Vagina (tissue), 2 donors: ENCODE measurements at regions not wholly inside any gene's neighbourhood (a gene's known extent, or its start where the extent isn't known, plus 50 kb on each side); places are given as distances from the start of the nearest gene placed in this dataset.

Experiments
- DNase-seq, 2 donors: peaks; one replicate each; pipeline ENCODE4 v3.0.0-alpha.2; 2017; ENCODE audit errors: extremely low spot score in 2 of 2
- H3K27ac ChIP-seq: fragments of 200-600 bp; sonication (generic); one replicate; pipeline ENCODE4 v1.5.1; 2019
- H3K27me3 ChIP-seq: fragments of 200-600 bp; sonication (generic); one replicate; pipeline ENCODE4 v1.5.1; 2019
- H3K36me3 ChIP-seq, 2 donors: fragments of 200-600 bp; sonication (generic); one replicate each; pipeline ENCODE4 v1.5.1; 2017 to 2019
- H3K4me1 ChIP-seq: fragments of 200-600 bp; sonication (generic); one replicate; pipeline ENCODE4 v1.5.1; 2019
- H3K4me3 ChIP-seq, 2 donors: fragments of 200-600 bp; sonication (generic); 1 replicate in 1 of 2; 2 replicates in 1 of 2; pipeline ENCODE4 v1.5.1; 2016 to 2019
- H3K9me3 ChIP-seq: fragments of 200-600 bp; sonication (generic); one replicate; pipeline ENCODE4 v1.5.1; 2019
- POLR2A ChIP-seq, 2 donors: fragments of 450-650 bp; IDR thresholded peaks; one replicate each; pipeline ENCODE4 v1.6.1; 2017; ENCODE audit warnings: antibody characterized with exemption in 2 of 2, mild to moderate bottlenecking in 2 of 2, moderate library complexity in 2 of 2
- POLR2AphosphoS5 ChIP-seq, 2 donors: sonication (generic); formaldehyde crosslinking; IDR thresholded peaks; one replicate each; pipeline ENCODE4 v1.9.0; 2017; ENCODE audit warnings: antibody characterized with exemption in 2 of 2, mild to moderate bottlenecking in 2 of 2, low read depth in 1 of 2; ENCODE audit not compliant: insufficient read depth in 1 of 2
- intact Hi-C: fragments of 100-400 bp; cut with DNase I; formaldehyde crosslinking; loops from one replicate; pipeline ENCODE4 v1.15.1; 2023
- TF ChIP-seq, protein P1 (sequence below), 3 experiments: fragments of 450-650 bp in 2 of 3; fragments of 200-600 bp in 1 of 3; sonication (generic) in 1 of 3; IDR thresholded peaks; one replicate each; pipeline ENCODE4 v1.5.1; 2017 to 2019; ENCODE audit warnings: antibody characterized with exemption in 3 of 3, mild to moderate bottlenecking in 2 of 3, moderate library complexity in 2 of 3

DNA sequence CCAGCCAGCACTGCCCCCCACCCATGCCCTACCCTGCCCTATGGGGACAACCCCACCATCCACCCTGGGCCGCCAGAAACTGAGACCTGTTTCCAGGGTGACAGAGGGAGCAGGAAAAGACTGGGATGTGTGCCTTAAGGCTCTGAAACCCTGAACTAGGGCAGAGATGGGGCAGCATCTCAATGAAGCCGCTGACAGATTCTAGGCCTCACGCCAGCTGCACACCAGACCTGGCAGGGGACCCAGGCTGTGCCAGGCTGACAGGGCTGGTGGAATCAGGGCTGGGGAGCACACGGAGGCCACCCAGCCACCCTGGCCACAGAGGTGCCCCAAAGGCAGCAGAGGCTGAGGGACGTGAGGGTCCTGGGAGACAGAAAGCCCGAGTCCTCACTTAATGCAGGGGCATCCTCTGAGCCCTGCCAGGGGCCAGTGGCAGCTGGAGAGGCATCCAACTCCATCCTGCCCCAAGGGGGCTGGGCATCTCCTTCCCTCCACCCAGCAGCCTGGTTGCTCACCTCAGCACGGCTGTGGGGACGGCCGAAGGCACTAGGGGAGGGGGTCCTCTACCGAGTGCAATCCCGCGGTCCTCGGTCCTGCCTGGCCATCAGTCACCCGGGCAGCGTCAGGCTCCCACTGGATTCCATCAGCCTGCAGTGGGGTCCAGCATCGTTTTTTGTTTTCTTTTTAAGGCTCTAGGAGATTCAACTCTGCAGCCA is 169.2 kb downstream of the ZFP36L2 start:
- Histone ChIP-seq H3K9me3 (no peaks in the 10 kb centered on the region), H3K4me3 (no peak overlapping the region), H3K36me3 (no peaks in the 10 kb centered on the region), H3K27me3 (no peaks in the 10 kb centered on the region), H3K4me1 (peaks cover 18% of the 10 kb centered on the region), H3K27ac (no peak overlapping the region)
- DNase-seq, result no peak
- intact Hi-C loops, result no loop called here
- TF ChIP-seq POLR2A (IDR thresholded peaks at IDR 0.05), result no peak
- TF ChIP-seq POLR2AphosphoS5 (IDR thresholded peaks at IDR 0.05; ENCODE audit: insufficient read depth in 1 of 2, low read depth in 1 of 2), result no peak
- TF ChIP-seq, protein P1, sequence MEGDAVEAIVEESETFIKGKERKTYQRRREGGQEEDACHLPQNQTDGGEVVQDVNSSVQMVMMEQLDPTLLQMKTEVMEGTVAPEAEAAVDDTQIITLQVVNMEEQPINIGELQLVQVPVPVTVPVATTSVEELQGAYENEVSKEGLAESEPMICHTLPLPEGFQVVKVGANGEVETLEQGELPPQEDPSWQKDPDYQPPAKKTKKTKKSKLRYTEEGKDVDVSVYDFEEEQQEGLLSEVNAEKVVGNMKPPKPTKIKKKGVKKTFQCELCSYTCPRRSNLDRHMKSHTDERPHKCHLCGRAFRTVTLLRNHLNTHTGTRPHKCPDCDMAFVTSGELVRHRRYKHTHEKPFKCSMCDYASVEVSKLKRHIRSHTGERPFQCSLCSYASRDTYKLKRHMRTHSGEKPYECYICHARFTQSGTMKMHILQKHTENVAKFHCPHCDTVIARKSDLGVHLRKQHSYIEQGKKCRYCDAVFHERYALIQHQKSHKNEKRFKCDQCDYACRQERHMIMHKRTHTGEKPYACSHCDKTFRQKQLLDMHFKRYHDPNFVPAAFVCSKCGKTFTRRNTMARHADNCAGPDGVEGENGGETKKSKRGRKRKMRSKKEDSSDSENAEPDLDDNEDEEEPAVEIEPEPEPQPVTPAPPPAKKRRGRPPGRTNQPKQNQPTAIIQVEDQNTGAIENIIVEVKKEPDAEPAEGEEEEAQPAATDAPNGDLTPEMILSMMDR (IDR thresholded peaks at IDR 0.05), result no peak

DNA sequence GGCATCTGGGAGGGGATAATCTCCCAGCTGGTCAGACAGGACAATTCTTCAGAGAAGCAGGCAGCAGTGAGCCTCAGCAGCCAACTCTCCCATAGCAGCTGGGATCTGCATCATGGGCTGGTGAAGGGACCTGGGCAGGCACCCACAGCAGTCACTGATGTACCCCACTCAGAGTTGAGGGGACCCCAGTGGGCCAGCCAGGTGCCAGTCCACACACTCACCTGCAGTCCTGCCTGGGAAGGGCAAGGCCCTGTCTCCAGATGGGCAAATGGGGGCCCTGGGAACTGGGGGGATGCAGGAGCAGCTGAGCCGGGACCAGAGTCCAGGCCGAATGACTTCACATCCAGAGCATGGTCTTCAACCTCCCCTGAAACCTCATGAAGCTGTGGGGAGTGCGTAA is 170.4 kb downstream of the ZFP36L2 start:
- no peak overlapping the region for H3K4me3 ChIP-seq
- H3K4me1 ChIP-seq, result peaks cover 21% of the 10 kb centered on the region
- no peaks in the 10 kb centered on the region for H3K27me3 ChIP-seq
- no peak for TF ChIP-seq POLR2A (IDR thresholded peaks at IDR 0.05)
- TF ChIP-seq, protein P1 (IDR thresholded peaks at IDR 0.05), result no peak
- TF ChIP-seq POLR2AphosphoS5 (IDR thresholded peaks at IDR 0.05; ENCODE audit: insufficient read depth in 1 of 2, low read depth in 1 of 2), result no peak
- H3K36me3 ChIP-seq, result no peaks in the 10 kb centered on the region
- DNase-seq, result no peak
- H3K9me3 ChIP-seq, result no peaks in the 10 kb centered on the region
- H3K27ac ChIP-seq, result no peak overlapping the region
- intact Hi-C loops, result no loop called here

DNA sequence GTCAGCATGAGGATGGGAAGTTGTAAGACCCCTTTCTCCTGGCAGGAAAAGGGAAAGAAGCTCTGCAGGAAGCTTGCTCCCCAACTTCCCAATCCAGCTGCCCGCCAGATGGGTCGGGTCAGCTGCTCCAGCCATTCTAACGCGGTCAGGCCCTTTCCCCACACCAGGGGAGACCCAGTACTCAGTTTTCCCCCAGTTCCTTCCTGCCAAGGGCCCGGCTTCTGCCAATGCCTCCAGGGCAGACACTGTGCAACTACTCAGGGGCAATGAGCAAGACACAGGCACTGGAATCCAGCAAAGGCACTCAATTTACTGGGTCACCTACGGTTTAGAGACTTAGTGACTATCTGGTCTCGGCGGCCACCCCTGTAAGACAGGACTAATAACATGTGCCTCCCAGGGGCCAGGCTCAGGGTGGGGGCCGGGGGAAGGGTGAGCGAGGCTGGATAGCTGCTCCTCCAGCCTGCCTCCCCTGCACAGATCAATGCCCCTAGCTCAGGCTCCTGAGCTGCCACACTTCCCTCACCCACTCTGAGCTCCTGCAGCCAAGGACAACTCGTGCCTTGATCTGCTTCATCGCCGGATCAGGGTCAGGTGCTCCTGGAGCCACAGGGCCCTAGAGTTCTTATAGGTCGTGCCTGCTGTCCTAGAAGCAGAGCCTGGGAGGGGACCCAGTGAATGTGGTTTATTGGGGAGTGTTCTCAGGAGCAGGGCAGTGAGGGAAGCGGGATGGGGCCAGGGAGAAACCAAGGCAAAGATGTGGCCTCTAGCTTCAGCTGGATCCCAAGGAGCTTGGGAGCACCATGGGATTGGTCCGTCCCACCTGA is 171.1 kb downstream of the ZFP36L2 start:
- intact Hi-C loops, result no loop called here
- Histone ChIP-seq H3K4me3 (no peak overlapping the region), H3K9me3 (no peaks in the 10 kb centered on the region), H3K36me3 (no peaks in the 10 kb centered on the region), H3K27ac (no peak overlapping the region), H3K4me1 (peaks cover 28% of the 10 kb centered on the region), H3K27me3 (no peaks in the 10 kb centered on the region)
- TF ChIP-seq POLR2AphosphoS5 (IDR thresholded peaks at IDR 0.05; ENCODE audit: insufficient read depth in 1 of 2, low read depth in 1 of 2) (no peak), POLR2A (IDR thresholded peaks at IDR 0.05) (no peak)
- TF ChIP-seq, protein P1 (IDR thresholded peaks at IDR 0.05), result no peak
- no peak for DNase-seq

DNA sequence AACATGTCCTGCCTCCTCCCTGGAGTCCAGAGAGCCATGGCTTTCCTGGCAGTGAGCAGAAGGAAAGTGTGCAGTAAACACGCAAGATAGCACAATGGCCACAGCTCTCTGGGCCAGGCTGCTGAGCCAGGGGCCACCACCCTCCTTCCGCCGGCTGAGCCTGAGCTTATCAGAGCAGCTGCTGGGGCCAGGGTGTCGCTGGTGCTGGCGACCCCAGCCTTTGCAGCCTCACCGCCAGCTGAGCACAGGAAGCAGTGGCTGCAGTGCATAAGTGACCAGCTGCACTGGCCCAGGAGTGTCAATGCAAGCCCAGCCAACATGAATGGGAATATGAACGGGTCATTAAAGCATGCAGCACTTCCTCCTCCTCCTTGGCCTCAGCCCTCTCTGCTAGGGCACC is 172.0 kb downstream of the ZFP36L2 start:
- Histone ChIP-seq H3K36me3 (no peaks in the 10 kb centered on the region), H3K9me3 (no peaks in the 10 kb centered on the region), H3K27me3 (no peaks in the 10 kb centered on the region), H3K4me3 (no peak overlapping the region), H3K27ac (no peak overlapping the region), H3K4me1 (peaks cover 24% of the 10 kb centered on the region)
- intact Hi-C loops, result no loop called here
- DNase-seq, result no peak
- TF ChIP-seq POLR2A (IDR thresholded peaks at IDR 0.05) (no peak), POLR2AphosphoS5 (IDR thresholded peaks at IDR 0.05; ENCODE audit: insufficient read depth in 1 of 2, low read depth in 1 of 2) (no peak)
- TF ChIP-seq, protein P1 (IDR thresholded peaks at IDR 0.05), result no peak

DNA sequence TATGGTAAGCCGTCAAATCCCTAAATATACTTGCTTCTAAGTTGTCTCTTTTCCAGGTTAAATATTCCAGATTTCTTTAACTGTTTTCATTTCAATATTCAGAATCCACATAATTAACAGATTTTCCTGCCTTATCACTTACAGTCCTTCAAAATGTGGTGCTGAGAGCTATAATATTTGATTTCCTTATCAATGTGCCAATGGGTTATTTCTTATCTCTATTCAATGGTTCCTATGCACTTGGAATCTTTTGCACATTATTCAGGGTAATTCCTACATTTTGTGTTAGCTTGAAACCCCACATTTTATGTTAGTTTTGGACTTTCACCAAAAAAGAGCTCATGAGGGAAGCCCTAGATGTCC is 173.5 kb downstream of the ZFP36L2 start:
- TF ChIP-seq, protein P1 (IDR thresholded peaks at IDR 0.05), result no peak
- TF ChIP-seq POLR2AphosphoS5 (IDR thresholded peaks at IDR 0.05; ENCODE audit: insufficient read depth in 1 of 2, low read depth in 1 of 2) (no peak), POLR2A (IDR thresholded peaks at IDR 0.05) (no peak)
- no peak overlapping the region for H3K27ac ChIP-seq
- no peaks in the 10 kb centered on the region for H3K27me3 ChIP-seq
- intact Hi-C loops, result no loop called here
- DNase-seq, result no peak
- no peaks in the 10 kb centered on the region for H3K9me3 ChIP-seq
- H3K4me3 ChIP-seq, result no peak overlapping the region
- peaks cover 12% of the 10 kb centered on the region for H3K4me1 ChIP-seq
- H3K36me3 ChIP-seq, result no peaks in the 10 kb centered on the region
